SK-N-SH treated with all-trans-retinoic acid at 6 μM for 48 hours (cell line): ENCODE measurements at regions not wholly inside any gene's neighbourhood (a gene's known extent, or its start where the extent isn't known, plus 50 kb on each side); places are given as distances from the start of the nearest gene placed in this dataset.
"Not testable (repeated sequence)": the region's sequence is repeated elsewhere in the genome, so short reads cannot be mapped to it uniquely, and the experiment has no call there.

Experiments used
- ATAC-seq: fragments of 200-7000 bp; cut with Tn5 transposase; 3 replicates; pipeline ENCODE4 v1.9.1; 2020; ENCODE audit warnings: mild to moderate bottlenecking, moderate library complexity
- ARNTL ChIP-seq: fragments of 450-650 bp; formaldehyde crosslinking; IDR thresholded peaks from 2 replicates; pipeline ENCODE4 v1.5.0; 2020; ENCODE audit warnings: low read depth, mild to moderate bottlenecking, moderate library complexity, borderline replicate concordance
- BACH2 ChIP-seq: fragments of 250-450 bp; sonication (Bioruptor Pico); IDR thresholded peaks from 2 replicates; pipeline ENCODE4 v1.9.0; 2021; ENCODE audit warnings: mild to moderate bottlenecking, borderline replicate concordance
- CREB5 ChIP-seq: fragments of 250-450 bp; sonication (Bioruptor Pico); IDR thresholded peaks from 2 replicates; pipeline ENCODE4 v1.5.1; 2020; ENCODE audit warnings: low read depth, mild to moderate bottlenecking, moderate library complexity
- CSDC2 ChIP-seq: fragments of 250-450 bp; sonication (Bioruptor Pico); IDR thresholded peaks from 2 replicates; pipeline ENCODE4 v1.5.0; 2020; ENCODE audit warnings: mild to moderate bottlenecking, moderate library complexity
- CSRNP3 ChIP-seq: fragments of 250-450 bp; sonication (Bioruptor Pico); IDR thresholded peaks from 2 replicates; pipeline ENCODE4 v1.5.1; 2021; ENCODE audit warnings: mild to moderate bottlenecking, moderate library complexity
- ESRRG ChIP-seq: fragments of 250-450 bp; sonication (Bioruptor Pico); IDR thresholded peaks from 2 replicates; pipeline ENCODE4 v1.6.1; 2021; ENCODE audit warnings: mild to moderate bottlenecking
- GLIS3 ChIP-seq: fragments of 250-450 bp; sonication (Bioruptor Pico); IDR thresholded peaks from 2 replicates; pipeline ENCODE4 v1.5.0; 2020; ENCODE audit warnings: mild to moderate bottlenecking, moderate library complexity
- ISL1 ChIP-seq: fragments of 250-450 bp; sonication (Bioruptor Pico); IDR thresholded peaks from 2 replicates; pipeline ENCODE4 v2.1.2; 2022; ENCODE audit warnings: mild to moderate bottlenecking, moderate library complexity
- OSR1 ChIP-seq: fragments of 250-450 bp; sonication (Bioruptor Pico); IDR thresholded peaks from 2 replicates; pipeline ENCODE4 v1.8.0; 2022; ENCODE audit warnings: moderate library complexity, mild to moderate bottlenecking, inconsistent platforms
- PATZ1 ChIP-seq: fragments of 250-450 bp; sonication (Bioruptor Pico); IDR thresholded peaks from 2 replicates; pipeline ENCODE4 v1.8.0; 2020; ENCODE audit warnings: mild to moderate bottlenecking, moderate library complexity, borderline replicate concordance
- POU6F1 ChIP-seq: fragments of 250-450 bp; sonication (Bioruptor Pico); IDR thresholded peaks from 2 replicates; pipeline ENCODE4 v1.8.0; 2021; ENCODE audit warnings: low read depth, mild to moderate bottlenecking, moderate library complexity, borderline replicate concordance
- RARB ChIP-seq: fragments of 250-450 bp; sonication (Bioruptor Pico); IDR thresholded peaks from 2 replicates; pipeline ENCODE4 v1.8.0; 2021; ENCODE audit warnings: mild to moderate bottlenecking, moderate library complexity
- SNAI2 ChIP-seq: fragments of 250-450 bp; sonication (Bioruptor Pico); IDR thresholded peaks from 2 replicates; pipeline ENCODE4 v1.5.0; 2020; ENCODE audit warnings: mild to moderate bottlenecking, moderate library complexity
- TCF4 ChIP-seq: fragments of 250-450 bp; sonication (Bioruptor Pico); IDR thresholded peaks from 2 replicates; pipeline ENCODE4 v1.8.0; 2021; ENCODE audit warnings: mild to moderate bottlenecking, moderate library complexity, borderline replicate concordance
- TOX ChIP-seq: fragments of 250-450 bp; sonication (Bioruptor Pico); IDR thresholded peaks from 2 replicates; pipeline ENCODE4 v1.8.0; 2021; ENCODE audit warnings: mild to moderate bottlenecking, moderate library complexity, borderline replicate concordance
- TSHZ2 ChIP-seq: fragments of 250-450 bp; sonication (Bioruptor Pico); IDR thresholded peaks from 2 replicates; pipeline ENCODE4 v1.5.0; 2020; ENCODE audit warnings: mild to moderate bottlenecking, moderate library complexity
- ZFP3 ChIP-seq: fragments of 250-450 bp; sonication (Bioruptor Pico); IDR thresholded peaks from 2 replicates; pipeline ENCODE4 v1.5.0; 2020; ENCODE audit warnings: mild to moderate bottlenecking, moderate library complexity
- ZFP30 ChIP-seq: fragments of 450-650 bp; formaldehyde crosslinking; IDR thresholded peaks from 2 replicates; pipeline ENCODE4 v1.5.0; 2022; ENCODE audit warnings: mild to moderate bottlenecking, moderate library complexity
- ZNF565 ChIP-seq: fragments of 450-650 bp; formaldehyde crosslinking; conservative IDR thresholded peaks from 2 replicates; pipeline ENCODE4 v1.5.0; 2020; ENCODE audit warnings: low read depth, mild to moderate bottlenecking, moderate library complexity
- ZNF70 ChIP-seq: fragments of 450-650 bp; formaldehyde crosslinking; IDR thresholded peaks from 2 replicates; pipeline ENCODE4 v1.5.0; 2020; ENCODE audit warnings: mild to moderate bottlenecking, moderate library complexity
- ZNF8 ChIP-seq: fragments of 450-650 bp; formaldehyde crosslinking; IDR thresholded peaks from 2 replicates; pipeline ENCODE4 v1.5.0; 2020; ENCODE audit warnings: mild to moderate bottlenecking, moderate library complexity

DNA sequence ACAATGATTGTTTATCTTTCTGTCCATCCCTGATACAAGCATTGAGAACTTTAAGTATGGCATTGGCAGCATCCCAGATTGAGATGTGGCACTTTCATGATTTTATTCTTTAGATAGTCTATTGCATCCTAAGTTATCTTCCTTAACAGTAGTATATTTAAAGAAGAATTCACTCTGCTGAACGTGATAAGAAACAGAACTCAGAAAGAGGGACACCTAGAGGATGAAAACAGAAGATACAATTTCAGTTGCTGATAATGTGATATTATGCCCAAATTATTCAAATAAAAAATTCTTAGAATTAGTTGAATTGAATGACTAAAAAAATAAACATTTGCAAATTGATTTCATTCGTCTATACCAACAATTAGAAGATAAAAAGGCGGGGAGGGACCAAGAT, 218.1 kb upstream of the DMRTA1 start:
- TF ChIP-seq ZFP3 (CRISPR knock-in tag), result no peak
- no peak for TF ChIP-seq ISL1 (CRISPR knock-in tag)
- no peak for TF ChIP-seq SNAI2 (CRISPR knock-in tag)
- no peak for TF ChIP-seq POU6F1 (CRISPR knock-in tag)
- no peak for TF ChIP-seq ZNF8 (CRISPR knock-in tag)
- no peak for TF ChIP-seq ZFP30 (CRISPR knock-in tag)
- no peak for TF ChIP-seq RARB (CRISPR knock-in tag)
- TF ChIP-seq TCF4 (CRISPR knock-in tag), result no peak
- TF ChIP-seq ARNTL (CRISPR knock-in tag), result no peak
- no peak for TF ChIP-seq GLIS3 (CRISPR knock-in tag)
- TF ChIP-seq OSR1 (CRISPR knock-in tag), result no peak
- TF ChIP-seq ESRRG (CRISPR knock-in tag), result no peak
- no peak for TF ChIP-seq TOX
- TF ChIP-seq PATZ1 (CRISPR knock-in tag), result no peak
- peak; percentile 57; the same call in 1 of the 3 replicates for ATAC-seq

DNA sequence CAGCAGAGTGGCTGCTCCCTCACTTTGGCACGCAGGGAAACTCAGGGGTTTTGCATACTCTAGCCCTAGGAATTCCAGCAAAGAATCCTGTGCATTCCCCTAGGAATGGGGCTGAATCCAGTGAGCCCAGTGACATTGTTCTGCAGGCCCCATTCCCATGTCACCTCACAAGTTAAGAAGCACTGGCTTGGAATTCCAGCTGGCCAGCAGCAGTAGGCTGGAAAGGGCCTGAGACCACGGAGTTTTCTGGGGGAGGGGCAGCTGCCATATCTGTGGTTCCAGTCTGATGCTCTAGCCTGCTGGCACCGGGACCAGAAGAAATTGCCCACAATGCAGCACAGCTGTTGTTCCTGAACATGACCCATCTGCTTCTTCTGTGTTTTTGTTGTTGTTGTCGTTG, 217.6 kb upstream of the DMRTA1 start:
- ATAC-seq, result no peak
- no peak for TF ChIP-seq POU6F1 (CRISPR knock-in tag)
- no peak for TF ChIP-seq ZNF565 (CRISPR knock-in tag)
- TF ChIP-seq ESRRG (CRISPR knock-in tag), result no peak
- TF ChIP-seq BACH2 (CRISPR knock-in tag), result no peak
- no peak for TF ChIP-seq OSR1 (CRISPR knock-in tag)
- TF ChIP-seq ARNTL (CRISPR knock-in tag), result no peak
- no peak for TF ChIP-seq TOX
- TF ChIP-seq CSRNP3 (CRISPR knock-in tag), result no peak
- TF ChIP-seq ISL1 (CRISPR knock-in tag), result no peak
- no peak for TF ChIP-seq RARB (CRISPR knock-in tag)

- ATAC-seq, result not testable (repeated sequence)
Measured at GRCh38 chr9:22231309-22231708, 215.3 kb upstream of the DMRTA1 start.

DNA sequence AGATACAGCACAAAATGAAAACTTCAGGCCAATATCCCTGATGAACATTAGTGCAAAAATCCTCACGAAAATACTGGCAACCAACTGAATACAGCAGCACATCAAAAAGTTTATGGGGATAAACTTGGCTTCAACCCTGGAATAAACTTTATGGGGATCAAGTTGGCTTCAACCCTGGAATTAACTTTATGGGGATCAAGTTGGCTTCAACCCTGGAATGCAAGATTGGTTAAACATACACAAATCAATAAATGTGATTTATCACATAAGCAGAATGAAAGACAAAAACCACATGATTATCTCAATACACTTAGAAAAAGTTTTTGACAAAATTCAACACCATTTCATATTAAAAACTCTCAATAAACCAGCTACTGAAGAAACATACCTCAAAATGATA, 213.7 kb upstream of the DMRTA1 start:
- ATAC-seq, result no peak
- TF ChIP-seq GLIS3 (CRISPR knock-in tag) (no peak), TCF4 (CRISPR knock-in tag) (no peak), TSHZ2 (CRISPR knock-in tag) (no peak), CSDC2 (no peak), TOX (no peak), ZNF70 (no peak), PATZ1 (CRISPR knock-in tag) (no peak), OSR1 (CRISPR knock-in tag) (no peak), CREB5 (no peak), SNAI2 (CRISPR knock-in tag) (no peak), POU6F1 (CRISPR knock-in tag) (no peak), ISL1 (CRISPR knock-in tag) (no peak), ZNF565 (CRISPR knock-in tag) (no peak)
